NB4 (cell line): ENCODE measurements at regions not wholly inside any gene's neighbourhood (a gene's known extent, or its start where the extent isn't known, plus 50 kb on each side); places are given as distances from the start of the nearest gene placed in this dataset.

Experiments used
- MYC ChIP-seq: IDR thresholded peaks from 2 replicates; pipeline ENCODE4 v1.6.1; 2011; ENCODE audit warnings: low read depth, low read length
- POLR2A ChIP-seq: IDR thresholded peaks from 2 replicates; pipeline ENCODE4 v1.6.1; 2011; ENCODE audit warnings: mild to moderate bottlenecking; ENCODE audit not compliant: insufficient read length; ENCODE audit errors: extremely low read depth
- TF ChIP-seq, protein P1 (sequence below): IDR thresholded peaks from one replicate; pipeline ENCODE4 v1.5.1; 2012; ENCODE audit warnings: low read depth, low read length
- TF ChIP-seq, protein P2 (sequence below): IDR thresholded peaks from 2 replicates; pipeline ENCODE4 v1.6.1; 2011; ENCODE audit warnings: low read depth, low read length

DNA sequence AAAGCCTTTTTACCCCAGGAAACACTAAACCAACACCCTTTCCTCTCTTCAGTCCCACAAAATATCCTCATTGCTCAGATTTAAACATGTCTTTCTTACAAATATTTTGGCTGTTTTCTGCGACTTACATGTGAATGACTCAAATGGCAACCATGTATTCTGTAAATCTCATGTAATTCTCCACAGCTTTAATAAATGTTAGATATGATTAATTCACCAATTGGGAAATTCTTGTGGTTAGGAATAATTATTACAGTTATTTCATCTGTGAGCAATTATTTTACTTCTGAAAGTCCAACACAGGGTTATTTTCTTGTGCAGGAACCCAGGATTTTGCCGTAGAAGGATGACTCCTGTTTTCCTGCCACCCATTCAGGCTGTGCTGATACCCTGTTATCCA is 431.5 kb downstream of the LMO4 start:
- TF ChIP-seq, protein P1, sequence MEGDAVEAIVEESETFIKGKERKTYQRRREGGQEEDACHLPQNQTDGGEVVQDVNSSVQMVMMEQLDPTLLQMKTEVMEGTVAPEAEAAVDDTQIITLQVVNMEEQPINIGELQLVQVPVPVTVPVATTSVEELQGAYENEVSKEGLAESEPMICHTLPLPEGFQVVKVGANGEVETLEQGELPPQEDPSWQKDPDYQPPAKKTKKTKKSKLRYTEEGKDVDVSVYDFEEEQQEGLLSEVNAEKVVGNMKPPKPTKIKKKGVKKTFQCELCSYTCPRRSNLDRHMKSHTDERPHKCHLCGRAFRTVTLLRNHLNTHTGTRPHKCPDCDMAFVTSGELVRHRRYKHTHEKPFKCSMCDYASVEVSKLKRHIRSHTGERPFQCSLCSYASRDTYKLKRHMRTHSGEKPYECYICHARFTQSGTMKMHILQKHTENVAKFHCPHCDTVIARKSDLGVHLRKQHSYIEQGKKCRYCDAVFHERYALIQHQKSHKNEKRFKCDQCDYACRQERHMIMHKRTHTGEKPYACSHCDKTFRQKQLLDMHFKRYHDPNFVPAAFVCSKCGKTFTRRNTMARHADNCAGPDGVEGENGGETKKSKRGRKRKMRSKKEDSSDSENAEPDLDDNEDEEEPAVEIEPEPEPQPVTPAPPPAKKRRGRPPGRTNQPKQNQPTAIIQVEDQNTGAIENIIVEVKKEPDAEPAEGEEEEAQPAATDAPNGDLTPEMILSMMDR: no peak
- TF ChIP-seq POLR2A (no peak), MYC (no peak)
- TF ChIP-seq, protein P2, sequence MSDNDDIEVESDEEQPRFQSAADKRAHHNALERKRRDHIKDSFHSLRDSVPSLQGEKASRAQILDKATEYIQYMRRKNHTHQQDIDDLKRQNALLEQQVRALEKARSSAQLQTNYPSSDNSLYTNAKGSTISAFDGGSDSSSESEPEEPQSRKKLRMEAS: no peak
